ENCODE measurements at regions not wholly inside any gene's neighbourhood (a gene's known extent, or its start where the extent isn't known, plus 50 kb on each side); places are given as distances from the start of the nearest gene placed in this dataset.

DNA sequence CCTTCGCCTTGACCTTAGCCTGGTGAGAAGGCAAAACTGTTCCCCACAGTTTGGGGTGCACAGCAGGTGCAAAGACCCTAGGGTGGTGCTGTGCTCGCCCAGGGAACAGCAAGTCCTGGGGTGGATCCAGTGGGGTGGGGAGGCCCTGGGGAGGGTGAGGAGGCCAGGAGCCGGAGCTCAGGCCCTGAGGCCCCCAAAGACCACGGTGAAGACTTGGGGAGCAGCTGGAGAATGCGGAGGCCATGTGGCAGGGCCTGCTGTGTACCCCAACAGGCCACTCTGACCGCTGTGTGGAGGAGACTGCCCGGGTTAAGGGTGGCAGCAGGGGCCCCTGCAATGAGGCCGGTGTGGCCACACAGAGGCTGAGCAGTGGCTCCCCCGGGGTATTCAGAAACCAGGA, 101.1 kb upstream of the RTL6 start:
- TF ChIP-seq, protein P1, sequence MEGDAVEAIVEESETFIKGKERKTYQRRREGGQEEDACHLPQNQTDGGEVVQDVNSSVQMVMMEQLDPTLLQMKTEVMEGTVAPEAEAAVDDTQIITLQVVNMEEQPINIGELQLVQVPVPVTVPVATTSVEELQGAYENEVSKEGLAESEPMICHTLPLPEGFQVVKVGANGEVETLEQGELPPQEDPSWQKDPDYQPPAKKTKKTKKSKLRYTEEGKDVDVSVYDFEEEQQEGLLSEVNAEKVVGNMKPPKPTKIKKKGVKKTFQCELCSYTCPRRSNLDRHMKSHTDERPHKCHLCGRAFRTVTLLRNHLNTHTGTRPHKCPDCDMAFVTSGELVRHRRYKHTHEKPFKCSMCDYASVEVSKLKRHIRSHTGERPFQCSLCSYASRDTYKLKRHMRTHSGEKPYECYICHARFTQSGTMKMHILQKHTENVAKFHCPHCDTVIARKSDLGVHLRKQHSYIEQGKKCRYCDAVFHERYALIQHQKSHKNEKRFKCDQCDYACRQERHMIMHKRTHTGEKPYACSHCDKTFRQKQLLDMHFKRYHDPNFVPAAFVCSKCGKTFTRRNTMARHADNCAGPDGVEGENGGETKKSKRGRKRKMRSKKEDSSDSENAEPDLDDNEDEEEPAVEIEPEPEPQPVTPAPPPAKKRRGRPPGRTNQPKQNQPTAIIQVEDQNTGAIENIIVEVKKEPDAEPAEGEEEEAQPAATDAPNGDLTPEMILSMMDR (conservative IDR thresholded peaks at IDR 0.05; ENCODE audit: low read depth, low read length): no peak
- TF ChIP-seq MXI1 (IDR thresholded peaks at IDR 0.05; ENCODE audit: borderline replicate concordance, low read depth, low read length): no peak
- TF ChIP-seq RAD21 (IDR thresholded peaks at IDR 0.05; ENCODE audit: low read length): no peak
- TF ChIP-seq MAFK (IDR thresholded peaks at IDR 0.05; ENCODE audit: low read depth, low read length): no peak
- TF ChIP-seq POLR2A (IDR thresholded peaks at IDR 0.05; ENCODE audit: low read depth, low read length): no peak
- TF ChIP-seq FOS (IDR thresholded peaks at IDR 0.05; ENCODE audit: low read depth, low read length): no peak
- TF ChIP-seq MAZ (IDR thresholded peaks at IDR 0.05; ENCODE audit: borderline replicate concordance, low read depth, low read length): no peak
